ENCODE measurements at regions not wholly inside any gene's neighbourhood (a gene's known extent, or its start where the extent isn't known, plus 50 kb on each side); places are given as distances from the start of the nearest gene placed in this dataset.

GRCh38 chr14:49994951-49995561, 102.2 kb downstream of the ARF6 start:
- TF ChIP-seq FOXP2 (optimal IDR thresholded peaks at IDR 0.05; ENCODE audit: borderline replicate concordance, extremely low read depth, extremely low read length, insufficient read depth) (no peak), POLR2AphosphoS5 (IDR thresholded peaks at IDR 0.05; ENCODE audit: low read depth, low read length) (no peak), SIN3A (IDR thresholded peaks at IDR 0.05; ENCODE audit: borderline replicate concordance, insufficient read depth, low read length) (no peak), REST (IDR thresholded peaks at IDR 0.05; ENCODE audit: insufficient read depth in 1 of 2, low read depth in 2 of 2, low read length in 2 of 2) (no peak), TAF1 (IDR thresholded peaks at IDR 0.05; ENCODE audit: borderline replicate concordance, insufficient read depth, low read length) (no peak)

GRCh38 chr14:49997991-49998390, 105.1 kb downstream of the ARF6 start:
- TF ChIP-seq REST (IDR thresholded peaks at IDR 0.05; ENCODE audit: insufficient read depth in 1 of 2, low read depth in 2 of 2, low read length in 2 of 2): no peak
- no peak for TF ChIP-seq POLR2AphosphoS5 (IDR thresholded peaks at IDR 0.05; ENCODE audit: low read depth, low read length)

- no peak for TF ChIP-seq TAF1 (IDR thresholded peaks at IDR 0.05; ENCODE audit: borderline replicate concordance, insufficient read depth, low read length)
- no peak for TF ChIP-seq REST (IDR thresholded peaks at IDR 0.05; ENCODE audit: insufficient read depth in 1 of 2, low read depth in 2 of 2, low read length in 2 of 2)
- TF ChIP-seq FOXP2 (optimal IDR thresholded peaks at IDR 0.05; ENCODE audit: borderline replicate concordance, extremely low read depth, extremely low read length, insufficient read depth): peak; percentile 81
- no peak for TF ChIP-seq POLR2AphosphoS5 (IDR thresholded peaks at IDR 0.05; ENCODE audit: low read depth, low read length)
- no peak for TF ChIP-seq SIN3A (IDR thresholded peaks at IDR 0.05; ENCODE audit: borderline replicate concordance, insufficient read depth, low read length)
Observed at GRCh38 chr14:49999146-49999761, 106.4 kb downstream of the ARF6 start.

- TF ChIP-seq TAF1 (IDR thresholded peaks at IDR 0.05; ENCODE audit: borderline replicate concordance, insufficient read depth, low read length): no peak
- no peak for TF ChIP-seq POLR2AphosphoS5 (IDR thresholded peaks at IDR 0.05; ENCODE audit: low read depth, low read length)
- no peak for TF ChIP-seq REST (IDR thresholded peaks at IDR 0.05; ENCODE audit: insufficient read depth in 1 of 2, low read depth in 2 of 2, low read length in 2 of 2)
- no peak for TF ChIP-seq SIN3A (IDR thresholded peaks at IDR 0.05; ENCODE audit: borderline replicate concordance, insufficient read depth, low read length)
- TF ChIP-seq FOXP2 (optimal IDR thresholded peaks at IDR 0.05; ENCODE audit: borderline replicate concordance, extremely low read depth, extremely low read length, insufficient read depth): no peak
Observed at GRCh38 chr14:49999826-50000379, 107.0 kb downstream of the ARF6 start.

Measured in PFSK-1 (cell line).